SHP77 treated with DMSO at 0.1 percent for 48 hours (cell line): ENCODE measurements at regions not wholly inside any gene's neighbourhood (a gene's known extent, or its start where the extent isn't known, plus 50 kb on each side); places are given as distances from the start of the nearest gene placed in this dataset.
"Not testable (repeated sequence)": the region's sequence is repeated elsewhere in the genome, so short reads cannot be mapped to it uniquely, and the experiment has no call there.

Experiments used
- DNase-seq: peaks from one replicate; lab custom pipeline; 2025; lab: John Stamatoyannopoulos, UW

GRCh38 chr3:105979961-105980360 lies 111.1 kb upstream of the CBLB start:
- no peak for DNase-seq

- DNase-seq, result no peak
Measured at GRCh38 chr3:105982207-105982606, 113.4 kb upstream of the CBLB start.

- DNase-seq, result no peak
Measured at GRCh38 chr3:105984837-105985236, 116.0 kb upstream of the CBLB start.

- not testable (repeated sequence) for DNase-seq
Measured at GRCh38 chr3:105986343-105986742, 117.5 kb upstream of the CBLB start.

- DNase-seq, result no peak
Measured at GRCh38 chr3:105987809-105988208, 119.0 kb upstream of the CBLB start.

- DNase-seq, result no peak
Measured at GRCh38 chr3:105988540-105989212, 119.9 kb upstream of the CBLB start.

- DNase-seq, result no peak
Measured at GRCh38 chr3:105996781-105997180, 128.0 kb upstream of the CBLB start.

- no peak for DNase-seq
Measured at GRCh38 chr3:105997466-105997799, 128.6 kb upstream of the CBLB start.

- DNase-seq, result no peak
Measured at GRCh38 chr3:105997800-105998526, 129.2 kb upstream of the CBLB start.

GRCh38 chr3:105999856-106000255 lies 131.0 kb upstream of the CBLB start:
- DNase-seq, result no peak

- DNase-seq, result no peak
Measured at GRCh38 chr3:106001923-106002322, 133.1 kb upstream of the CBLB start.

GRCh38 chr3:106004137-106004681 lies 135.4 kb upstream of the CBLB start:
- no peak for DNase-seq

GRCh38 chr3:106004826-106005225 lies 136.0 kb upstream of the CBLB start:
- no peak for DNase-seq

GRCh38 chr3:106006001-106006400 lies 137.2 kb upstream of the CBLB start:
- DNase-seq, result no peak

- no peak for DNase-seq
Measured at GRCh38 chr3:106006571-106006970, 137.8 kb upstream of the CBLB start.

- DNase-seq, result no peak
Measured at GRCh38 chr3:106007512-106007911, 138.7 kb upstream of the CBLB start.

GRCh38 chr3:106008766-106009165 lies 140.0 kb upstream of the CBLB start:
- DNase-seq, result no peak

GRCh38 chr3:106010829-106011228 lies 142.0 kb upstream of the CBLB start:
- DNase-seq, result no peak

GRCh38 chr3:106013971-106014370 lies 145.2 kb upstream of the CBLB start:
- no peak for DNase-seq

GRCh38 chr3:106014518-106014917 lies 145.7 kb upstream of the CBLB start:
- DNase-seq, result no peak

GRCh38 chr3:106014971-106015370 lies 146.2 kb upstream of the CBLB start:
- no peak for DNase-seq

GRCh38 chr3:106018102-106018501 lies 149.3 kb upstream of the CBLB start:
- no peak for DNase-seq

- no peak for DNase-seq
Measured at GRCh38 chr3:106018929-106019550, 150.2 kb upstream of the CBLB start.
